ENCODE measurements at regions not wholly inside any gene's neighbourhood (a gene's known extent, or its start where the extent isn't known, plus 50 kb on each side); places are given as distances from the start of the nearest gene placed in this dataset.

DNA sequence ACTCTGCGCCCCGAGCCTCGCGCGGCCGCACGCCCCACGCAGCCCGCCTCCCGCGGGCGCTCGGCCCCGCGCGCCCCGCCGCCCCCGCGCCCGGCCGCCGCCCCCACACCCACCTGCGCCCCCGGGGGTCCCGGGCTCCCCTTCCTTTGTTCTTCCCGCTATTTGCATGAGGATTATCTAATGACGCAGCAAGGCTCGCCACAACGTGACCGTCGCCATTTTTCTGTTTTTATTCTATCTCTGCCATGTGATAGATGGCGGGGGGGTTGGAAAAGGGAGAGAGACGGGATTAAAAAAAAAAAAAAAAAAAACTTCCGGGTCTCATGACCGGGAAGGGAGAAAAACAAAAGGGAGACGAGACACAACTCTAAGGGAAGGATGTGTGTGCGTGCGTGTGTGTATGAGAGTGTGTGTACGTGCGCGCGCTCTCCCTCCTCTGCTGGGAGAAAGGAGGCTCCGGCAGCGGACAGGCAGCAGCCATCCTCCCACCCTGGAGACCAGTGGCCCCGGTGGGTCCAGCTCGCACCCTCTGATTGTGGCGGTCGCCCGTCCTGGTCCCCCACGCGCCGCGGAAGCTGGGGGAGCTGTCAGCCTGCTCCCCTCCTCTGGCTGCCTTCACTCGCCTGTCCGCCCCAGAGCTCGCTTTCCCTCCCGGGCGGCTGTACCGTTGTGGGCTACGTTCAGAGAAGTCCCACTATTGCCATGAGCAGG, 80.4 kb upstream of the AK4 start (continued):
- TF ChIP-seq BCL11A (IDR thresholded peaks at IDR 0.05; ENCODE audit: low read depth in 2 of 2, low read length in 2 of 2) (no peak), TAF1 (IDR thresholded peaks at IDR 0.05; ENCODE audit: low read depth, low read length) (peak; percentile 73), TCF12 (IDR thresholded peaks at IDR 0.05; ENCODE audit: low read depth, low read length) (no peak), POU5F1 (IDR thresholded peaks at IDR 0.05; ENCODE audit: low read depth, low read length) (no peak), CREB1 (IDR thresholded peaks at IDR 0.05) (peak; percentile 77), TBP (IDR thresholded peaks at IDR 0.05; ENCODE audit: low read depth, low read length) (peak; percentile 50; the same call in 1 of the 2 replicates), KDM5A (IDR thresholded peaks at IDR 0.05; ENCODE audit: low read length) (no peak), CBX5 (IDR thresholded peaks at IDR 0.05; ENCODE audit: low read depth, low read length) (no peak), TEAD4 (IDR thresholded peaks at IDR 0.05; ENCODE audit: low read depth, low read length) (no peak), PHF8 (conservative IDR thresholded peaks at IDR 0.05; ENCODE audit: low read depth, low read length) (peak; percentile 45), RFX5 (IDR thresholded peaks at IDR 0.05; ENCODE audit: borderline replicate concordance, low read depth, low read length) (no peak), JUN (IDR thresholded peaks at IDR 0.05; ENCODE audit: low read depth, low read length) (no peak), KDM1A (IDR thresholded peaks at IDR 0.05; ENCODE audit: borderline replicate concordance, low read length) (no peak), GTF2F1 (IDR thresholded peaks at IDR 0.05; ENCODE audit: borderline replicate concordance, low read depth, low read length) (0 out of 2 replicates have a peak, but pooled peaks have one; percentile 12), CBX8 (IDR thresholded peaks at IDR 0.05; ENCODE audit: borderline replicate concordance, low read depth, low read length) (no peak), ASH2L (IDR thresholded peaks at IDR 0.05; ENCODE audit: low read length) (peak; percentile 37), JUND (IDR thresholded peaks at IDR 0.05; ENCODE audit: low read length) (no peak), HDAC2 (IDR thresholded peaks at IDR 0.05; ENCODE audit: borderline replicate concordance in 1 of 2, low read depth in 2 of 2, low read length in 2 of 2) (peak in 1 of 2 experiments; percentile 21; a peak in 2 of 4 replicates), POLR2A (IDR thresholded peaks at IDR 0.05; ENCODE audit: control extremely low read depth in 1 of 2, low read depth in 2 of 2, low read length in 2 of 2) (peak in 1 of 2 experiments; percentile 87; a peak in 2 of 3 replicates), CEBPB (IDR thresholded peaks at IDR 0.05; ENCODE audit: low read depth, low read length) (no peak), SIX5 (IDR thresholded peaks at IDR 0.05; ENCODE audit: low read depth, low read length) (no peak)
- TF ChIP-seq, protein P1, sequence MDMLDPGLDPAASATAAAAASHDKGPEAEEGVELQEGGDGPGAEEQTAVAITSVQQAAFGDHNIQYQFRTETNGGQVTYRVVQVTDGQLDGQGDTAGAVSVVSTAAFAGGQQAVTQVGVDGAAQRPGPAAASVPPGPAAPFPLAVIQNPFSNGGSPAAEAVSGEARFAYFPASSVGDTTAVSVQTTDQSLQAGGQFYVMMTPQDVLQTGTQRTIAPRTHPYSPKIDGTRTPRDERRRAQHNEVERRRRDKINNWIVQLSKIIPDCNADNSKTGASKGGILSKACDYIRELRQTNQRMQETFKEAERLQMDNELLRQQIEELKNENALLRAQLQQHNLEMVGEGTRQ (IDR thresholded peaks at IDR 0.05; ENCODE audit: low read length) = peak; percentile 31; the same call in 1 of the 2 replicates
- TF ChIP-seq, protein P2, sequence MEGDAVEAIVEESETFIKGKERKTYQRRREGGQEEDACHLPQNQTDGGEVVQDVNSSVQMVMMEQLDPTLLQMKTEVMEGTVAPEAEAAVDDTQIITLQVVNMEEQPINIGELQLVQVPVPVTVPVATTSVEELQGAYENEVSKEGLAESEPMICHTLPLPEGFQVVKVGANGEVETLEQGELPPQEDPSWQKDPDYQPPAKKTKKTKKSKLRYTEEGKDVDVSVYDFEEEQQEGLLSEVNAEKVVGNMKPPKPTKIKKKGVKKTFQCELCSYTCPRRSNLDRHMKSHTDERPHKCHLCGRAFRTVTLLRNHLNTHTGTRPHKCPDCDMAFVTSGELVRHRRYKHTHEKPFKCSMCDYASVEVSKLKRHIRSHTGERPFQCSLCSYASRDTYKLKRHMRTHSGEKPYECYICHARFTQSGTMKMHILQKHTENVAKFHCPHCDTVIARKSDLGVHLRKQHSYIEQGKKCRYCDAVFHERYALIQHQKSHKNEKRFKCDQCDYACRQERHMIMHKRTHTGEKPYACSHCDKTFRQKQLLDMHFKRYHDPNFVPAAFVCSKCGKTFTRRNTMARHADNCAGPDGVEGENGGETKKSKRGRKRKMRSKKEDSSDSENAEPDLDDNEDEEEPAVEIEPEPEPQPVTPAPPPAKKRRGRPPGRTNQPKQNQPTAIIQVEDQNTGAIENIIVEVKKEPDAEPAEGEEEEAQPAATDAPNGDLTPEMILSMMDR (IDR thresholded peaks at IDR 0.05; ENCODE audit: control extremely low read depth in 1 of 3, insufficient read depth in 1 of 3, low read depth in 1 of 3, low read length in 3 of 3) = no peak

All from H1 (cell line).